SKM-1 (cell line): ENCODE measurements at regions not wholly inside any gene's neighbourhood (a gene's known extent, or its start where the extent isn't known, plus 50 kb on each side); places are given as distances from the start of the nearest gene placed in this dataset.
A peak's percentile ranks its signal among the peaks of the same experiment; 100 is the strongest.

ENCODE experiments used
- DNase-seq: peaks from one replicate; lab custom pipeline; 2025; ENCODE audit not compliant: unreplicated experiment; lab: John Stamatoyannopoulos, UW

- DNase-seq = no peak
These were observed 271.8 kb downstream of the HLX start for GRCh38 chr1:221150996-221151395.

- DNase-seq = no peak
These were observed 275.7 kb downstream of the HLX start for GRCh38 chr1:221154932-221155331.

- DNase-seq = no peak
These were observed 278.0 kb downstream of the HLX start for GRCh38 chr1:221157026-221157761.

GRCh38 chr1:221159608-221160007 lies 280.4 kb downstream of the HLX start:
- DNase-seq = no peak

GRCh38 chr1:221161571-221162041 lies 282.4 kb downstream of the HLX start:
- DNase-seq = no peak

- no peak for DNase-seq
These were observed 283.1 kb downstream of the HLX start for GRCh38 chr1:221162352-221162751.

GRCh38 chr1:221162939-221163338 lies 283.7 kb downstream of the HLX start:
- no peak for DNase-seq

GRCh38 chr1:221164029-221164428 lies 284.8 kb downstream of the HLX start:
- no peak for DNase-seq

- DNase-seq = no peak
These were observed 286.0 kb downstream of the HLX start for GRCh38 chr1:221164951-221165838.

GRCh38 chr1:221165839-221166500 lies 286.7 kb downstream of the HLX start:
- DNase-seq = no peak

- peak; percentile 96 for DNase-seq
These were observed 287.5 kb downstream of the HLX start for GRCh38 chr1:221166559-221167318.

- no peak for DNase-seq
These were observed 290.2 kb downstream of the HLX start for GRCh38 chr1:221169447-221169889.

GRCh38 chr1:221170171-221170570 lies 290.9 kb downstream of the HLX start:
- DNase-seq = no peak

- DNase-seq = no peak
These were observed 292.5 kb downstream of the HLX start for GRCh38 chr1:221171768-221172167.

GRCh38 chr1:221172841-221173240 lies 293.6 kb downstream of the HLX start:
- DNase-seq = no peak

- no peak for DNase-seq
These were observed 295.2 kb downstream of the HLX start for GRCh38 chr1:221174330-221174993.

- no peak for DNase-seq
These were observed 296.0 kb downstream of the HLX start for GRCh38 chr1:221175249-221175648.

GRCh38 chr1:221180704-221181368 lies 301.6 kb downstream of the HLX start:
- DNase-seq = no peak

- no peak for DNase-seq
These were observed 303.7 kb downstream of the HLX start for GRCh38 chr1:221182791-221183533.
